ENCODE measurements at regions not wholly inside any gene's neighbourhood (a gene's known extent, or its start where the extent isn't known, plus 50 kb on each side); places are given as distances from the start of the nearest gene placed in this dataset.

GRCh38 chr12:17759982-17760381 is 330.0 kb downstream of the RERGL start:
- no peak overlapping the region for H3K27ac ChIP-seq
- no peaks in the 10 kb centered on the region for H3K4me1 ChIP-seq (replicated peaks in 1 of 2)
- intact Hi-C loops (cut with DNase I) = loop anchor here in 1 of 2 donors (5.0 kb wide), 1 partner anchor 92 kb away; no protein-coding TSS in a partner anchor
- 74 to 87% (median 79%) methylated on average over 8 of the region's 8 CpGs for WGBS, 4 donors
- no peak for TF ChIP-seq POLR2A (IDR thresholded peaks at IDR 0.05)
- TF ChIP-seq CTCF (IDR thresholded peaks at IDR 0.05) = no peak
- no peak for DNase-seq
- no peak overlapping the region for H3K4me3 ChIP-seq
- H3K36me3 ChIP-seq (replicated peaks in 1 of 2) = no peaks in the 10 kb centered on the region
- no peaks in the 10 kb centered on the region for H3K9me3 ChIP-seq (replicated peaks in 1 of 3)
- no peaks in the 10 kb centered on the region for H3K27me3 ChIP-seq

Measured in adrenal gland (tissue), 9 donors.